ENCODE measurements at regions not wholly inside any gene's neighbourhood (a gene's known extent, or its start where the extent isn't known, plus 50 kb on each side); places are given as distances from the start of the nearest gene placed in this dataset.
A peak's percentile ranks its signal among the peaks of the same experiment; 100 is the strongest.

GRCh38 chr2:11996618-11997017, 250.2 kb downstream of the LPIN1 start:
- no peak overlapping the region for H3K4me3 ChIP-seq
- no peaks in the 10 kb centered on the region for H3K36me3 ChIP-seq
- no peaks in the 10 kb centered on the region for H3K27me3 ChIP-seq
- no peak for DNase-seq
- H3K9me3 ChIP-seq, result peaks cover 23% of the 10 kb centered on the region

GRCh38 chr2:11997142-11997541, 250.7 kb downstream of the LPIN1 start:
- Histone ChIP-seq H3K36me3 (no peaks in the 10 kb centered on the region), H3K27me3 (no peaks in the 10 kb centered on the region), H3K4me3 (no peak overlapping the region), H3K9me3 (peaks cover 23% of the 10 kb centered on the region)
- DNase-seq, result no peak

GRCh38 chr2:11998218-11998617, 251.8 kb downstream of the LPIN1 start:
- H3K27me3 ChIP-seq, result no peaks in the 10 kb centered on the region
- DNase-seq, result peak; percentile 74
- H3K4me3 ChIP-seq, result no peak overlapping the region
- peaks cover 27% of the 10 kb centered on the region for H3K9me3 ChIP-seq
- no peaks in the 10 kb centered on the region for H3K36me3 ChIP-seq

- Histone ChIP-seq H3K4me3 (no peak overlapping the region), H3K27me3 (no peaks in the 10 kb centered on the region), H3K36me3 (no peaks in the 10 kb centered on the region), H3K9me3 (peaks cover 27% of the 10 kb centered on the region)
- no peak for DNase-seq
Observed at GRCh38 chr2:11998626-11999378, 252.4 kb downstream of the LPIN1 start.

- Histone ChIP-seq H3K4me3 (no peak overlapping the region), H3K27me3 (no peaks in the 10 kb centered on the region), H3K36me3 (no peaks in the 10 kb centered on the region), H3K9me3 (peaks cover 13% of the 10 kb centered on the region)
- no peak for DNase-seq
Observed at GRCh38 chr2:12001621-12002020, 255.2 kb downstream of the LPIN1 start.

GRCh38 chr2:12002215-12002614, 255.8 kb downstream of the LPIN1 start:
- Histone ChIP-seq H3K4me3 (no peak overlapping the region), H3K36me3 (no peaks in the 10 kb centered on the region), H3K9me3 (peaks cover 7% of the 10 kb centered on the region; the same call in 1 of the 2 replicates), H3K27me3 (no peaks in the 10 kb centered on the region)
- DNase-seq, result no peak

DNA sequence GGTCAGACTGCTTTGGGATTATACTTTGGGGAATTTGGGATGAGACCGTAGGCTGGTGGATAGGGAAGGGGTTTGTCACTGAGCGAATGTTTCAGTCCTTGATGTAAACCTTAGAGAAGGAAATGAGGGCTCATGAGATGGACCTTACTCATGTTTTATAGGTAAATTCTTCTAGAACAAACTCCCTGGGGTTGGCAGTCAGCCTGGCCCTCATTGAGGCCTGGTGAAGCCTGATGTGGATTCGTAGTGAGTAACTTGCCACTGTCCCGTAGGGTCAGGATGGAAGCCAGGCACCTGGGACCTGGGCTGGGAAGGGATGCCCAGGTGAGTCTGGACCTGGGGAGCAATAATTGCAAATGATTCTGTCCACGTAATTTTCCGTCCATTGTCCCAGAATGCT, 258.3 kb downstream of the LPIN1 start:
- no peak for DNase-seq
- Histone ChIP-seq H3K4me3 (no peak overlapping the region), H3K9me3 (peaks cover 4% of the 10 kb centered on the region; the same call in 1 of the 2 replicates), H3K36me3 (no peaks in the 10 kb centered on the region), H3K27me3 (no peaks in the 10 kb centered on the region)

- H3K4me3 ChIP-seq, result no peak overlapping the region
- H3K36me3 ChIP-seq, result no peaks in the 10 kb centered on the region
- no peaks in the 10 kb centered on the region for H3K27me3 ChIP-seq
- peaks cover 4% of the 10 kb centered on the region; the same call in 1 of the 2 replicates for H3K9me3 ChIP-seq
- peak; percentile 78 for DNase-seq
Observed at GRCh38 chr2:12005886-12006681, 259.7 kb downstream of the LPIN1 start.

- peak; percentile 33 for DNase-seq
- Histone ChIP-seq H3K4me3 (no peak overlapping the region), H3K27me3 (no peaks in the 10 kb centered on the region), H3K36me3 (no peaks in the 10 kb centered on the region), H3K9me3 (peaks cover 4% of the 10 kb centered on the region; the same call in 1 of the 2 replicates)
Observed at GRCh38 chr2:12006850-12007249, 260.4 kb downstream of the LPIN1 start.

DNA sequence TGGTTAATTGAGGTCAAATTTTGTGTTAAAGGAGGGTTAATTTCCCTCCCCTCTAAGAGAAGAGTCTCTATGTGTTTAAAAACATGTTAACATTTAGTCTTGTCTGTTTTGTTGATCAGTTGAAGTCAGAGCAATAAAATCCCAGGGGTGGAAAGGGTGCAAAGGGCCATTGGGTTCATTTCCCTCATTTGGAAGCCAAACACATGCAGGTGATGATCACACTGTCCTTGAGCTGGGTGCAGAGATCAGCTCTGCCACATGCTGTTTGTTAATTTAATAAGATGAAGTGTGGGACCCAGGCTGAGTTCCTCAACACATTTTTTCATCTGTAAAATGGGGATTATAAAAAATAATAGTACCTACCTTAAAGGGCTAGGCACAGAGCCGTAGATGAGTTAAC, 260.9 kb downstream of the LPIN1 start:
- DNase-seq, result no peak
- H3K36me3 ChIP-seq, result no peaks in the 10 kb centered on the region
- H3K4me3 ChIP-seq, result no peak overlapping the region
- H3K27me3 ChIP-seq, result no peaks in the 10 kb centered on the region
- peaks cover 4% of the 10 kb centered on the region; the same call in 1 of the 2 replicates for H3K9me3 ChIP-seq

DNA sequence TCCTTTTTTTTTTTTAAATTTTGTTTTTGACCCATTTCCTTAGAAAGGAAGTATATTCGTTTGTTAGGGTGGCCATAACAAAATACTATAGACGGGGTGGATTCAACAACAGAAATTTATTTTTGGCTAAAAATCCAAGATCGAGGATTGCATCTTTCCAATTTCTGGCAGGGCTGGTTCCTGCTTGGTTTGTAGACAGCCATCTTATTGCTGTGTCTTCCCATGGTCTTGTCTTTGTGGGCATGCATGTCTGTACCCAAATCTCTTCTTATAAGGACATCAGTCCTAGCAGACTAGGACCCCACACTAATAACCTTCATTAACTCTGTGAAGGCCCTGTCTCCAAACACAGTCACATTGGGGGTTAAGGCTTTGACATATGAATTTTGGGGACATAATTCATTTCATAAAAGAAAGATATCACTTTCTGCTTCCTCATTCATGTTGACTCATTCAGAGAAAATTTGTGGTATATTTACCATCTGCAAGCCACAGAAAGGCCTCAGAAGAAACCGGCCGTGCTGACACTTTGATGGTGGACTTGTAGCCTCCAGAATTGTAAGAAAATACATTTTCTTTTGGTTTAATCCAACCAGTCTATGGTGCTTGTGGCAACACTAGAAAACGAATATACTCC, 262.1 kb downstream of the LPIN1 start:
- no peaks in the 10 kb centered on the region for H3K27me3 ChIP-seq
- peak; percentile 45 for DNase-seq

DNA sequence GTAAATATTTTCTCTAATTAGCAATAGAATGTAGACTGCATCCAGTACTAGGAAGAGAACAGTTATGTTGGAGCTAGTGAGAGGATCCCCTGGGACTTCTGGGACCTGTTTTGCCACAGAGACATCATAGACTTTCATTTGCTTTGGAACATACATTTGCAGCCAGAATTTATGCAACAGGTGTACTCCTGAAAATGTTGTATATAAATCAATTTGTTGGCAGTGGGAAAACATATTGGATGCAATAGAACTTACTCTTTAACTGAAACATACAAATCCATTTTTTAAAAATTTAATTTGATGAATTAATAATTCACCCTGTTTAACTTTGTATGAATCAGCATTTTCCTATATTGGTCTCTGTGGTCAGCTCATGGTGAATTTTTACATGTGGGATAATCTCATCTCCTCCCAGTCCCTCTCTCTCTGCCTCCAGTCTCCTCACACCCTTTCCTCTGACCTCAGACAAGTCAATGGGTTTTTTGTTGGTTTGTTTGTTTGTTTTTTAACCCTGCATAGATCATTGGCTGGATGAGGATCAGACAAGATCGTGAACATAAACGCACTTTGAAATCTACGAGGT, 263.0 kb downstream of the LPIN1 start:
- DNase-seq, result no peak

More for the DNA sequence above, 262.1 kb downstream of the LPIN1 start:
- Histone ChIP-seq H3K4me3 (no peak overlapping the region), H3K36me3 (no peaks in the 10 kb centered on the region), H3K9me3 (peaks cover 2% of the 10 kb centered on the region; the same call in 1 of the 2 replicates)

DNA sequence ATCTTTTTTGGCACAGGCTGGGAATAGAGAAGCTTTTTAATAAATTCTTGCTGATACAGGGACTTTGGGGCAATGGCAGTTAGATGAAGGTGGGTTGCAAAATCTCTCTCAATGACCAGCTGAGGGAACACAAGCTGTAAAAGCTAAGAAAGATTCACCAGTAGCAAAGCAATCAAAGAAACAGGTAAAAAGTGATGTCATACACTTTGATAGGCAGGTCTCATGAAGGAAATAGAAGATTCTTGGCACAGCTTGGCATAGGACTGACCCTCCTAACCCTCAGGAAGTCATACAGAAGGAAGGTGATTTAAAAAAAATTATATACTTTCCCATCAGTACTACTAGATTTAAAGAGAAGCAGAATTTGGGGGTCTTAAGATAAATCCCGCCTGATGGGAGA, 263.6 kb downstream of the LPIN1 start:
- Histone ChIP-seq H3K4me3 (no peak overlapping the region), H3K27me3 (no peaks in the 10 kb centered on the region)
- no peak for DNase-seq

More for the DNA sequence above, 263.0 kb downstream of the LPIN1 start:
- Histone ChIP-seq H3K36me3 (no peaks in the 10 kb centered on the region), H3K9me3 (peaks cover 7% of the 10 kb centered on the region), H3K27me3 (no peaks in the 10 kb centered on the region), H3K4me3 (no peak overlapping the region)

GRCh38 chr2:12010779-12011178, 264.3 kb downstream of the LPIN1 start:
- H3K9me3 ChIP-seq, result peaks cover 10% of the 10 kb centered on the region
- no peaks in the 10 kb centered on the region for H3K27me3 ChIP-seq
- DNase-seq, result no peak
- H3K36me3 ChIP-seq, result no peaks in the 10 kb centered on the region
- H3K4me3 ChIP-seq, result no peak overlapping the region

More for the DNA sequence above, 263.6 kb downstream of the LPIN1 start:
- H3K9me3 ChIP-seq, result peaks cover 10% of the 10 kb centered on the region
- H3K36me3 ChIP-seq, result no peaks in the 10 kb centered on the region

DNA sequence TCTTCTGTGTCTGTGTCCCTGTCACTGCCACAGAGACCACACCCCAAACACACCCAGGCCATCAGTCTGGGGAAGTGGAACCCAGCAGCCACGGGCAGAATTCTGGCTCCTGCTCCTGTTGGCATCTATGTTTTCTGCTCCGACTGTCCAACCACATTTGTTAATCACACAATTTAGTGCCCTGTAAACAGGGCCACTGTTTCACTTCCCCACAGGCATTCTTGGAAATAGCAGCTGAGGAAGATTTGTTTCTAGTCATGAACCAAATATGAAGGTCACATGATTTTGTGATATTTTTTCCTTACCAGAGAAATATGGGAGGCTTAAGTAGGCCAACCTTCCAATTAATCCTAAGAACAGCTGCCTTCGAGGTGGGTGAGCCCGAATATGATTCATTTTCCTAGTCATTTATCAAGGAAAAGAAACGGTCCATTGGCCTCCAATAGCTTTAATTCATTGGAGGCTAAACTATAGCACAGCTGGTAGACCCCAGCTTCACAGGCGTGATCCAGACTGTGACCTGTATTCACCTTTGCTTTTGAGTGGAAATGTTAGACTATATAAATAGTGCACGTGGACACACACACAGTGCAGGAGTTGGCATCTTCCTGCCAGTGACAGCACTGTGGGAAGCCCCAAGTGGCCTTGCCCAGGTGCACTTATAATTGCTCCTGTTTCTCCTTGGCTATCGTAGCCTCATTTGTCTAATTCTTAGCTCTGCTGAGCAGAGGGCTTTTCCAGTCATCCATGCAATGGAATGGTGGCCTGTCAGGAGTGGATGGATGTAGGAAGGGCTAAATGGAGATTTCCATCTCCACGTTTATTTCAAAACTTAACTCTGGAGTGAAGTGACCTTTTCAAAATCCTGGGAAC, 267.9 kb downstream of the LPIN1 start:
- H3K4me3 ChIP-seq, result no peak overlapping the region
- peaks cover 12% of the 10 kb centered on the region for H3K9me3 ChIP-seq
- no peaks in the 10 kb centered on the region for H3K36me3 ChIP-seq
- peak; percentile 49 for DNase-seq
- no peaks in the 10 kb centered on the region for H3K27me3 ChIP-seq

Measured in MG63 (cell line).